Pancreas (tissue), 10 donors: ENCODE measurements at regions not wholly inside any gene's neighbourhood (a gene's known extent, or its start where the extent isn't known, plus 50 kb on each side); places are given as distances from the start of the nearest gene placed in this dataset.

ENCODE experiments used
- ATAC-seq, 4 donors: fragments of 200-7000 bp; cut with Tn5 transposase; one replicate each; pipeline versions ENCODE4 v1.8.0 to v1.9.1; 2020; ENCODE audit warnings: mild to moderate bottlenecking in 4 of 4, moderate library complexity in 4 of 4
- DNase-seq, 6 donors: peaks; one replicate each; pipeline ENCODE4 v3.0.0-alpha.2; 2020
- FAIRE-seq: peaks from 2 replicates; lab custom pipeline; 2012; peaks lifted over from hg19 to GRCh38; lab: Jason Lieb, UNC
- H3K27ac ChIP-seq, 4 donors: fragments of 200-600 bp; sonication (generic); 1 replicate in 3 of 4; 2 replicates in 1 of 4; pipeline versions ENCODE4 v1.5.0 to v1.8.0; 2020
- H3K27me3 ChIP-seq, 4 donors: fragments of 200-600 bp; one replicate each; pipeline ENCODE4 v1.8.0; 2021
- H3K36me3 ChIP-seq, 3 donors: fragments of 200-600 bp; sonication (generic) in 1 of 3; one replicate each; pipeline versions ENCODE4 v1.5.0 to v1.8.0; 2020 to 2021
- H3K4me1 ChIP-seq, 3 donors: fragments of 200-600 bp; one replicate each; pipeline ENCODE4 v1.8.0; 2021
- H3K4me3 ChIP-seq, 4 donors: fragments of 200-600 bp; sonication (generic) in 2 of 4; one replicate each; pipeline versions ENCODE4 v1.5.0 to v1.8.0; 2020 to 2021
- H3K9me3 ChIP-seq, 4 donors: fragments of 200-600 bp; one replicate each; pipeline ENCODE4 v1.8.0; 2021
- CTCF ChIP-seq, 4 donors: fragments of 200-600 bp; sonication (generic) in 3 of 4; IDR thresholded peaks; one replicate each; pipeline versions ENCODE4 v1.5.0 to v1.8.0; 2021; ENCODE audit warnings: antibody characterized with exemption in 4 of 4
- WGBS, 2 donors: extraction: QIAGEN DNeasy Blood & Tissue Kit; methylation state at CpG; one replicate each; pipeline ENCODE4 v1.1.7; 2013; 5-methylcytosine and 5-hydroxymethylcytosine counted together
- intact Hi-C, 3 donors: fragments of 100-400 bp; cut with DNase I; formaldehyde crosslinking; loops; one replicate each; pipeline versions ENCODE4 v1.11.1 to v1.14.2; 2022
- donor health status: healthy with polysubstance abuse.
- donor health status: DM: no; HTN: no; CAD: no; lungs with moderate emphysema.
- donor health status: DM: no; HTN: no; CAD: no.
- donor health status: control.
- donor health status: control.
- donor health status: Bipolar disorder and iron deficiency.
- donor health status: DM: yes; HTN: yes; CAD: no.
- donor health status: DM: no; HTN: no; CAD: no.
- donor health status: DM: no; HTN: no; CAD: no.
- donor health status: DM: yes; HTN: yes; CAD: no.

- ATAC-seq (no peak), FAIRE-seq (no peak), DNase-seq (no peak)
- no peak overlapping the region for H3K27ac ChIP-seq
- H3K27me3 ChIP-seq, result peaks cover 0 to 4% (median 0%) of the 10 kb centered on the region in 4 donors
- no peak overlapping the region for H3K4me3 ChIP-seq
- intact Hi-C loops, result no loop called here
- no peak for TF ChIP-seq CTCF (IDR thresholded peaks at IDR 0.05)
- WGBS, 2 donors, result 52 to 56% methylated on average over 1 of the region's 1 CpG
- H3K4me1 ChIP-seq, result no peaks in the 10 kb centered on the region
- H3K36me3 ChIP-seq, result no peaks in the 10 kb centered on the region
- no peaks in the 10 kb centered on the region for H3K9me3 ChIP-seq
Measured at GRCh38 chr9:23483566-23483965, 342.5 kb downstream of the ELAVL2 start.

DNA sequence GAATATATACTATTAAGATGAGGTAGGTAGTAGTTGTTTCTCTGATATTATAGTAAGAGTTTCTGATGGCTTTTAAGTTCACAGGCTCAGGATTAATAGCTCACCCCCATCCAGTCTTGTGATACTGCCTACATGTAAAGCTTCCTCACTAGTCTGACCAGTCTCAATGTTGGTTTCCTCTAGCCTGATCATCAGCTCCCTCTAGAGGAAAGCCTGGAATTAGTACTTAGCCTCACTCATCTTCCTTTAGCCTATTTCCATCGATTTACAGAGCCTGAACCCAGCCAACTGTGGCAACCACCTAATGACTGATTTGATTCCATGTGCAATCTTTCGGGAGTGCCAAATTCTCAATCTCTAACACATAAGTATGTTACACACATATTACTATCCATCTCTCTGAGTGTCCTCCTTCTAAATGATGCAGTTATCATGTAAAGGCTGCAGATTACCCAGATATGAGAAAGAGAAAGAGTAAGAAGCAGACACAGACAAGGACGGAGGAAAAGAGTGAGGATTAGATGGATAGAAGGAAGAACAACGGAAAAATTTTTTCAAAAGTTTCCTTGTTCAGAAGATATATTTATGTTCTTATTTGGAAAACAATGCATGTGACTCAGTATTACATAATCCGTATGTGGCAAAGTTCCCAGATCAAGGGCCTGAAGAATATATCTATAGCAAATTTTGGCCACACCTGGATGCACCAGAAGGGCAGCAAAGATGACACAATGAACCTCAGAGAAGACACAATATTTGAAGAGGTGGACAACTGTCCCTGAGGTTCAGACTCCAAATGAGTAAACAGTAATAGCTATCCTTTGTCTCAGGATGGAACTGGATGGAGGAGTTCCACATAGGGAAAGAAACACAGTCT, 333.7 kb downstream of the ELAVL2 start:
- Histone ChIP-seq H3K9me3 (no peaks in the 10 kb centered on the region), H3K4me3 (no peak overlapping the region), H3K4me1 (no peaks in the 10 kb centered on the region), H3K27ac (no peak overlapping the region), H3K36me3 (no peaks in the 10 kb centered on the region), H3K27me3 (no peaks in the 10 kb centered on the region)
- 18 to 25% methylated on average over 5 of the region's 5 CpGs for WGBS, 2 donors
- DNase-seq (no peak), FAIRE-seq (no peak), ATAC-seq (peak in 3 of 4 donors; percentile 71 to 78 (median 73))
- intact Hi-C loops, result loop anchor here in 1 of 3 donors (10.0 kb wide), 1 partner anchor 368 kb away; no protein-coding TSS in a partner anchor
- TF ChIP-seq CTCF (IDR thresholded peaks at IDR 0.05), result peak in 3 of 4 donors; percentile 17 to 21 (median 17)

DNA sequence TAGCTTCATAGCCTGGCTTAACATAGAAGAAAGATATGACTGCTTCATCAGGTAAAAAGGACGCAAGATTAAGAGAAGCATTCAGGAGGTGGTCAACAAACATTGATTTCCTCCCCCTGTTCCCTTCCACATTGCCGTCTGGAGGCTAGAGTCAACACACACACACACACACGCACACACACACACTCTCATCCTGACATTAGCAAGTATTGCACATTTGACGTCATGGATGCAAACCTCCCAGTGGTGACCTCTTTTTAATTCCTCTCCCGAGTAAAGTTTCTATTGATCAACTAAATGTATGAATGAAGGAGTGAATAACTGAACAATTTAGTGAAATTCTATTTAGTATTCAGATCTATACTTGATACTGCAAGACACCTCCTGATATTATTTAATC, 332.8 kb downstream of the ELAVL2 start:
- TF ChIP-seq CTCF (IDR thresholded peaks at IDR 0.05), result no peak
- H3K4me3 ChIP-seq, result no peak overlapping the region
- ATAC-seq (no peak), FAIRE-seq (no peak), DNase-seq (no peak)
- no peaks in the 10 kb centered on the region for H3K27me3 ChIP-seq
- intact Hi-C loops, result loop anchor here in 1 of 3 donors (10.0 kb wide), 1 partner anchor 368 kb away; no protein-coding TSS in a partner anchor
- H3K9me3 ChIP-seq, result no peaks in the 10 kb centered on the region
- no peaks in the 10 kb centered on the region for H3K36me3 ChIP-seq
- H3K4me1 ChIP-seq, result no peaks in the 10 kb centered on the region
- 34 to 36% methylated on average over 5 of the region's 5 CpGs for WGBS, 2 donors
- H3K27ac ChIP-seq, result no peak overlapping the region

DNA sequence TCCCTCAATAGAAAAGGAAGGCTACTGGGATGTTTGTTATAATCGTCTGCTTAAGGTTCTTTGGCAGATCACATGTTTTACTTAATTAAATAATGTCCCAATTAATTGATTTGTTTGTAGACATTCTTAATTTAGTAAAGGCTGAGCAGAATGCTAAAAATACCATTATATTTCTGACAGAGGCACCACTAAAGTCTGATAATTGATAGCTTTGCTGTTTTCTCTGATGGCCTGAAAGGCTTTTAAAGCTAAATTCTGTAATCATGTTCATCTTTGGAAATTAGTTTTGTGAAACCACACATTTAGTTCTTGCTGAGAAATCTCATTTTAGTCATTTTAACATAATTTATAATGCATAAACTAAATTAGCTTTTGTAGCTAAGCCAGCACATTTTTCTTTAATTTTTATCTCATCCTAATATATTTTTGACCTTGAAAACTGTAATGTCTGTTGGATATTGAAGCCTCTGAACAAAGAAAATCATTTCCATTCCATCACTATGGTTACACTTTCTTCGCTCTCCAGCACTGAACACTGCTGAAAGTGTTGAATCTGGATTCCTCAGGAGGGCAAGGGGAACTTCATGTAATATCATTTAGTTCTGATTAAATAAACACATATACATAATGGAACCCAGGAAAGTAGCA, 329.4 kb downstream of the ELAVL2 start:
- TF ChIP-seq CTCF (IDR thresholded peaks at IDR 0.05), result no peak
- Histone ChIP-seq H3K36me3 (no peaks in the 10 kb centered on the region), H3K9me3 (no peaks in the 10 kb centered on the region), H3K4me3 (no peak overlapping the region), H3K4me1 (no peaks in the 10 kb centered on the region), H3K27me3 (no peaks in the 10 kb centered on the region), H3K27ac (no peak overlapping the region)
- ATAC-seq, result no peak
- no peak for DNase-seq
- no peak for FAIRE-seq
- intact Hi-C loops, result loop anchor here in 1 of 3 donors (10.0 kb wide), 1 partner anchor 372 kb away; no protein-coding TSS in a partner anchor
- 48 to 52% methylated on average over 2 of the region's 2 CpGs for WGBS, 2 donors
